Stimulated activated CD4-positive, alpha-beta T cell treated with anti-CD3 and anti-CD28 coated beads, TNF-alpha, amount 100 ng/mL, for 48 hours (primary cell): ENCODE measurements at regions not wholly inside any gene's neighbourhood (a gene's known extent, or its start where the extent isn't known, plus 50 kb on each side); places are given as distances from the start of the nearest gene placed in this dataset.

ENCODE experiments used
- DNase-seq, 3 donors: peaks; one replicate each; pipeline ENCODE4 v3.0.0-alpha.2; 2020; ENCODE audit warnings: low read depth in 3 of 3

- DNase-seq = no peak
These were observed 77.1 kb downstream of the FBXO5 start for GRCh38 chr6:152905551-152906299.

- no peak for DNase-seq
These were observed 73.6 kb downstream of the FBXO5 start for GRCh38 chr6:152909241-152909640.

DNA sequence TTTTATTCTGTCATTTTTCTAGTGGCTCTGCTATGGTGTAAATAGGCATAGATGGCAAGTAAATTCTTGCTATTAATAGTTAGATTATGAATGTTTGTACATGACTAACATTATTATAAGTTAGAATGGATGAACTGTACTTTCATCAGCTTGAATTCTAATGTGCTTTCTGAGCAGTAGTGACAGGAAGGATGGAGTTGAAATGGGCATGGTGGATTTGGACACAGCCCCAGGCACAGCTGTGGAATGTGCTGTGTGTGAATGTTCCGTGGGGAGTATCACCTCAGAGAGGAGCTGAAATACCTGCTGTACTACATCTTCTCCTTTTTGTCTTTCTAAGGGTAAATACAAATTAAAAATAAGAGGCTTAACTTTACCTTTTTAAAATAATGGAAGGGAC, 66.8 kb downstream of the FBXO5 start:
- DNase-seq = no peak

GRCh38 chr6:152918991-152919390, 63.9 kb downstream of the FBXO5 start:
- DNase-seq = no peak

DNA sequence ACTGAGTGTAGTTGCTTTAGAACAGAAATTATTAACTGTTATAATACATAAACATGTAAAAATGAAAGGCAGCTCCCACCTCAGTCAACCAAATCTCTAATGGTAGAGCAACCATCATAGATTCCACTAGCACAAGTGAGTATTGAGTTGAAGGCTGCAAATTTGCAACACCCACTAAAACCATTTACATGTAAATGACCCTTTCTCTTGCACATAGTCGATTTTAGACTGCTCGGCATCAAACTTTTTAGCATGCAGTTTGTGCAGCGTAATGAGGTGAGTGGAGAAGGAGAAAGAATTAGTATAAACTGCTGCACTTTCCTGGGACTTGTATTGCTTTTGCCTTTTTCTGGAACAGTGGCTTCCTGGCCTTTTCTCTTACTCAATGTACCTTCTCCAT, 62.8 kb downstream of the FBXO5 start:
- no peak for DNase-seq
